ENCODE measurements at regions not wholly inside any gene's neighbourhood (a gene's known extent, or its start where the extent isn't known, plus 50 kb on each side); places are given as distances from the start of the nearest gene placed in this dataset.
"Not testable (repeated sequence)": the region's sequence is repeated elsewhere in the genome, so short reads cannot be mapped to it uniquely, and the experiment has no call there.

DNA sequence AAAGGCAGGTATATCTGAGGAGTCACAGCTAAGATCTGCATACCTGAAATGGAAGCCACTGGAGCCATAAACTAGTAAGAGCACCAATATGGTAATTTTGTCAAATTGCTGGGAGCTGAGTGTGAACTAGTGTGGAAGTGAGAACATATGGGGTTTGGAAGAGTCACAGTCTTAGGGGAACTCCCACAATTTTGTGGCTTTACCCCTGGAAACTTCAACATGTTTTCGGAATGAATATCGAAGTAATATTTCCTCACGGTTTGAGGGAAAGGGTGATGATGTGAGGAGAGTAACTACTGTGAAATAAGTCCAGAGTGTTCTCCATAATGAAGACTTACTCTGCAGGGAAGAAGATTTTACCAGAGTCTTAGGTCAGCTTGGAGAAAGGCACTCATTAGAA lies 565.9 kb downstream of the RIT2 start:
- no peak overlapping the region for H3K27ac ChIP-seq
- no peak overlapping the region for H2AFZ ChIP-seq
- H3K79me2 ChIP-seq = no peaks in the 10 kb centered on the region
- H3K4me1 ChIP-seq = no peaks in the 10 kb centered on the region
- H3K36me3 ChIP-seq (ENCODE audit: control insufficient read depth, insufficient read depth, low read length) = no peaks in the 10 kb centered on the region
- H3K27me3 ChIP-seq (ENCODE audit: control insufficient read depth, insufficient read depth, low read length) = no peaks in the 10 kb centered on the region
- H3K4me2 ChIP-seq (ENCODE audit: low read length) = no peak overlapping the region
- no peaks in the 10 kb centered on the region for H3K9me3 ChIP-seq (ENCODE audit: control insufficient read depth, low read length)
- TF ChIP-seq, protein P1, sequence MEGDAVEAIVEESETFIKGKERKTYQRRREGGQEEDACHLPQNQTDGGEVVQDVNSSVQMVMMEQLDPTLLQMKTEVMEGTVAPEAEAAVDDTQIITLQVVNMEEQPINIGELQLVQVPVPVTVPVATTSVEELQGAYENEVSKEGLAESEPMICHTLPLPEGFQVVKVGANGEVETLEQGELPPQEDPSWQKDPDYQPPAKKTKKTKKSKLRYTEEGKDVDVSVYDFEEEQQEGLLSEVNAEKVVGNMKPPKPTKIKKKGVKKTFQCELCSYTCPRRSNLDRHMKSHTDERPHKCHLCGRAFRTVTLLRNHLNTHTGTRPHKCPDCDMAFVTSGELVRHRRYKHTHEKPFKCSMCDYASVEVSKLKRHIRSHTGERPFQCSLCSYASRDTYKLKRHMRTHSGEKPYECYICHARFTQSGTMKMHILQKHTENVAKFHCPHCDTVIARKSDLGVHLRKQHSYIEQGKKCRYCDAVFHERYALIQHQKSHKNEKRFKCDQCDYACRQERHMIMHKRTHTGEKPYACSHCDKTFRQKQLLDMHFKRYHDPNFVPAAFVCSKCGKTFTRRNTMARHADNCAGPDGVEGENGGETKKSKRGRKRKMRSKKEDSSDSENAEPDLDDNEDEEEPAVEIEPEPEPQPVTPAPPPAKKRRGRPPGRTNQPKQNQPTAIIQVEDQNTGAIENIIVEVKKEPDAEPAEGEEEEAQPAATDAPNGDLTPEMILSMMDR (IDR thresholded peaks at IDR 0.05) = no peak
- no peak overlapping the region for H3K4me3 ChIP-seq (ENCODE audit: low read depth, low read length)
- no peak overlapping the region for H3K9ac ChIP-seq

DNA sequence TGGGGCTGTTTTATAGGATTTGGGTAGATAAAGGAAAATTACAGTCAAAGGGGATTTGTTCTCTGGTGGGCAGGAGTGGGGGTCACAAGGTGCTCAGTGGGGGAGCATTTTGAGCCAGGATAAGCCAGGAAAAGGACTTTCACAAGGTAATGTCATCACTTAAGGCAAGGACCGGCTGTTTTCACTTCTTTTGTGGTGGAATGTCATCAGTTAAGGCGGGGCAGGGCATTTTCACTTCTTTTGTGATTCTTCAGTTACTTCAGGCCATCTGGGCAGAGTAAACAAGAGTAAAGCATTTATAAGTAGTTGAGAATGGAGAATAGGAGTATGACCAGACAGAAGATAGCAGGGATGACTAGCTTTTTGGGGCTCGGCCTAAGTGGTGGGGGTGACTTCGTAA lies 562.9 kb downstream of the RIT2 start:
- H2AFZ ChIP-seq; H3K27me3 ChIP-seq (ENCODE audit: control insufficient read depth, insufficient read depth, low read length); H3K27ac ChIP-seq; H3K9me3 ChIP-seq (ENCODE audit: control insufficient read depth, low read length); H3K79me2 ChIP-seq; H3K4me3 ChIP-seq (ENCODE audit: low read depth, low read length); H3K4me2 ChIP-seq (ENCODE audit: low read length); H3K9ac ChIP-seq; H3K36me3 ChIP-seq (ENCODE audit: control insufficient read depth, insufficient read depth, low read length); H3K4me1 ChIP-seq: not testable (repeated sequence)

DNA sequence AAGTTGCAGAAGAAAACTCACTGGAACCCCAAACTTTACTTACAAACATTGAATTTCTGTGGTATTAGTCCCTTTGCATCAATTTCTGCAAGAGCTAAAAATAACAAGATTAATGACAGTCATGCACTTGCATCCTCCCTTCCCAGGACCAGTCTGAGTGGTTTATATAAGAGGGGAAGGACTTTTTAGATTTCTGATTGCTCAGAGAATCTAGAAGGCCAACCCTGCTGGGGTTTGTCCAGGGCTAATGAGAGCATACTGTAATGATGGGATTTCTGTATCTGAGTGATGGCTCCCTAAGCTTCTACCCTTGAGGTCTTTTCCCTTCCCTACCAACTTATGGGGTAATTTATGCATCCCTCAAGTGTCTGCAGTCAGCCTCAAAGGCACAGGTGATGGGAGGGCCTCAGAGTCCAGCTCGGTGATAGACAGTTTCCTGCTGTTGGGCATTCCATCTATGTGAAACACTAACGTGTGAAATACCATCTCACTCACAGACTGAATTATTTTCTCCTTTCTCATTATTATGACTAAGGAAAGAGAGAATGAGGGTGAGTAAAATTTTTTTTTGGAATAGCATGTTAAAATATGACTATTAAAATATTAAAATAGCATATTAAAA lies 556.3 kb downstream of the RIT2 start:
- no peaks in the 10 kb centered on the region for H3K79me2 ChIP-seq
- H2AFZ ChIP-seq = no peak overlapping the region
- H3K36me3 ChIP-seq (ENCODE audit: control insufficient read depth, insufficient read depth, low read length) = no peaks in the 10 kb centered on the region
- no peak overlapping the region for H3K4me2 ChIP-seq (ENCODE audit: low read length)
- H3K9me3 ChIP-seq (ENCODE audit: control insufficient read depth, low read length) = no peaks in the 10 kb centered on the region
- no peak overlapping the region for H3K27ac ChIP-seq
- H3K4me3 ChIP-seq (ENCODE audit: low read depth, low read length) = no peak overlapping the region
- no peak overlapping the region for H3K9ac ChIP-seq
- no peaks in the 10 kb centered on the region for H3K27me3 ChIP-seq (ENCODE audit: control insufficient read depth, insufficient read depth, low read length)
- no peaks in the 10 kb centered on the region for H3K4me1 ChIP-seq
- TF ChIP-seq, protein P1 (IDR thresholded peaks at IDR 0.05) = no peak

DNA sequence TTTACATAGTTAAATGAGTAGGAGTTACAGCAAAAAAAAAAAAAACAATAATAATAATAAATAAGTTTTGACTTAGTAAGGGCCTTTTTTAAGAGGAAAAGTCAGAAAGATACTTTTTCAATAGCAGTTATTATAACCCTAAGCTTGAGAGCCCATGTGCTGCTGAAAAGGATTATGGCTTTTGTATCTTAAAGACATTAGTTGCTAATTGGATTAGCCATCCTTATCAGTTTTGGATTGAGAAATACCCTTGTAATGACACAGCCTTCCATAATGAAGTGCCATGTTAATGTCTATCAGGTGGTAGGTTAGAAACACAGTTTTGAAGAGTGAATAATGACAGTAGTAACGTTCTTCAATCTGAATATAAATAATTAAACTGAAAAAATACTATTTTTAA lies 554.0 kb downstream of the RIT2 start:
- H3K79me2 ChIP-seq = no peaks in the 10 kb centered on the region
- H3K9ac ChIP-seq = no peak overlapping the region
- no peak overlapping the region for H3K27ac ChIP-seq
- no peaks in the 10 kb centered on the region for H3K36me3 ChIP-seq (ENCODE audit: control insufficient read depth, insufficient read depth, low read length)
- H3K4me2 ChIP-seq (ENCODE audit: low read length) = no peak overlapping the region
- no peak overlapping the region for H3K4me3 ChIP-seq (ENCODE audit: low read depth, low read length)
- H3K4me1 ChIP-seq = no peaks in the 10 kb centered on the region
- no peaks in the 10 kb centered on the region for H3K27me3 ChIP-seq (ENCODE audit: control insufficient read depth, insufficient read depth, low read length)
- TF ChIP-seq, protein P1 (IDR thresholded peaks at IDR 0.05) = no peak
- H2AFZ ChIP-seq = no peak overlapping the region
- no peaks in the 10 kb centered on the region for H3K9me3 ChIP-seq (ENCODE audit: control insufficient read depth, low read length)

DNA sequence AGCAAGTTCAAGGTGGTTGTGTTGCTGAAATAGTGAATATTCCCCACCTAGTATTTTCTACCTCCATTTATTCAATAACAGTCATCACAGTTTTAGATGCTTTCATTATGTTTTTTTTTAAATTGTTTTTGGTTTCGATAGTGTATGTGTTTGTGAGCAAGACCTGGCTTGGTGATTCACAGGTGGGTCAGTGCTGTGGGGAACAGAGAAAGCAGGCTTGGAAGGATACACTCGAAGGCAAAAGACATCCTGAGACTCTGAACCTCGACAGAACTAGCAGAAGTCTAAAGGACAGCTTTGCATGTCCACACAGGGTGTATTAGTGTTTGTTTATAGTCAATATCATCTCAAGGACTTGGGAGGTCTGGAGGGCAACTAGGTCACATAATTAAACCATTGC lies 551.5 kb downstream of the RIT2 start:
- Histone ChIP-seq H3K36me3 (ENCODE audit: control insufficient read depth, insufficient read depth, low read length) (no peaks in the 10 kb centered on the region), H3K27me3 (ENCODE audit: control insufficient read depth, insufficient read depth, low read length) (no peaks in the 10 kb centered on the region), H3K9me3 (ENCODE audit: control insufficient read depth, low read length) (no peaks in the 10 kb centered on the region), H2AFZ (no peak overlapping the region), H3K9ac (no peak overlapping the region), H3K4me2 (ENCODE audit: low read length) (no peak overlapping the region), H3K4me1 (no peaks in the 10 kb centered on the region), H3K79me2 (no peaks in the 10 kb centered on the region), H3K4me3 (ENCODE audit: low read depth, low read length) (no peak overlapping the region), H3K27ac (no peak overlapping the region)
- TF ChIP-seq, protein P1 (IDR thresholded peaks at IDR 0.05) = no peak

All from parathyroid adenoma (tissue), 2 donors.